ENCODE measurements at regions not wholly inside any gene's neighbourhood (a gene's known extent, or its start where the extent isn't known, plus 50 kb on each side); places are given as distances from the start of the nearest gene placed in this dataset.

DNA sequence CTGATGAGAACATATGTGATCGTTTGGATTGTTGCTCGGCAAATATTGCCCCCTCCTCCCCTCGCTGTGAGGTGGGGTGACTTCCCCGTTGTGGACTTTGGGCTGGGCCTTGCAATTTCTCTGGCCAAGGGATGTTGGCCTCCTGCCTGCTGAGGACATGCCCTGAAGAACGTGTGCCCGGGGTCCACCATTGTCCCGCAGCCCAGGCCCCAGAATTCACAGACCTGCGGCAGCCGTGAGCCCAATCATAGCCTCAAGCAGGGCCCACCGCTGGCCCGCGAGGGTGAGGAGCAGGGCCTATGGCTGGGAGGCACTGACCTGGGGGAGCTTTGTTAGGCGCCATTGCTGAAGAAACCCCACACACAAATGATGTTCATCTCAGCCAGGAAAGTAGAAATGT is 58.3 kb upstream of the ACTRT2 start:
- FAIRE-seq (no peak), DNase-seq (ENCODE audit: low read depth in 1 of 2, low spot score in 1 of 2) (no peak), ATAC-seq (no peak)
- Histone ChIP-seq H3K27ac (no peak overlapping the region), H3K4me3 (no peak overlapping the region), H3K4me2 (no peak overlapping the region), H3K4me1 (no peaks in the 10 kb centered on the region), H3K9me3 (peaks cover 5% of the 10 kb centered on the region; the same call in 1 of the 3 replicates)
- ChIA-PET CTCF (no interaction called here), POLR2A (no interaction called here)
- no peak for TF ChIP-seq POLR2AphosphoS2 (conservative IDR thresholded peaks at IDR 0.05; ENCODE audit: low read length)
- no peak for TF ChIP-seq ZC3H11A (IDR thresholded peaks at IDR 0.05)
- TF ChIP-seq MAFK (IDR thresholded peaks at IDR 0.05; ENCODE audit: partially characterized antibody): no peak
- no peak for TF ChIP-seq CHD4 (IDR thresholded peaks at IDR 0.05; ENCODE audit: borderline replicate concordance)
- no peak for TF ChIP-seq RNF2 (IDR thresholded peaks at IDR 0.05; ENCODE audit: borderline replicate concordance, low read depth)
- TF ChIP-seq SREBF2 (IDR thresholded peaks at IDR 0.05): no peak
- 14% methylated on average over 4 of the region's 13 CpGs for WGBS (ENCODE audit: missing lambda C conversion rate)

- no peak overlapping the region for H3K4me2 ChIP-seq
- POLR2A ChIA-PET: no interaction called here
- H3K4me1 ChIP-seq: no peaks in the 10 kb centered on the region
- no peak overlapping the region for H3K4me3 ChIP-seq
- TF ChIP-seq CTCF (IDR thresholded peaks at IDR 0.05) (no peak), BCL3 (IDR thresholded peaks at IDR 0.05) (no peak), FOSL2 (IDR thresholded peaks at IDR 0.05) (no peak), FOSL2 (CRISPR knock-in tag; IDR thresholded peaks at IDR 0.05) (no peak), KDM1A (IDR thresholded peaks at IDR 0.05; ENCODE audit: low read depth) (no peak), KDM5A (IDR thresholded peaks at IDR 0.05) (no peak)
- FAIRE-seq (no peak), ATAC-seq (no peak), DNase-seq (ENCODE audit: low read depth in 1 of 2, low spot score in 1 of 2) (no peak)
- 56% methylated on average over 2 of the region's 4 CpGs for WGBS (ENCODE audit: missing lambda C conversion rate)
- no peak overlapping the region for H3K27ac ChIP-seq
- CTCF ChIA-PET: no interaction called here
- H3K9me3 ChIP-seq: no peaks in the 10 kb centered on the region
Measured at GRCh38 chr1:2965676-2966075, 55.6 kb upstream of the ACTRT2 start.

DNA sequence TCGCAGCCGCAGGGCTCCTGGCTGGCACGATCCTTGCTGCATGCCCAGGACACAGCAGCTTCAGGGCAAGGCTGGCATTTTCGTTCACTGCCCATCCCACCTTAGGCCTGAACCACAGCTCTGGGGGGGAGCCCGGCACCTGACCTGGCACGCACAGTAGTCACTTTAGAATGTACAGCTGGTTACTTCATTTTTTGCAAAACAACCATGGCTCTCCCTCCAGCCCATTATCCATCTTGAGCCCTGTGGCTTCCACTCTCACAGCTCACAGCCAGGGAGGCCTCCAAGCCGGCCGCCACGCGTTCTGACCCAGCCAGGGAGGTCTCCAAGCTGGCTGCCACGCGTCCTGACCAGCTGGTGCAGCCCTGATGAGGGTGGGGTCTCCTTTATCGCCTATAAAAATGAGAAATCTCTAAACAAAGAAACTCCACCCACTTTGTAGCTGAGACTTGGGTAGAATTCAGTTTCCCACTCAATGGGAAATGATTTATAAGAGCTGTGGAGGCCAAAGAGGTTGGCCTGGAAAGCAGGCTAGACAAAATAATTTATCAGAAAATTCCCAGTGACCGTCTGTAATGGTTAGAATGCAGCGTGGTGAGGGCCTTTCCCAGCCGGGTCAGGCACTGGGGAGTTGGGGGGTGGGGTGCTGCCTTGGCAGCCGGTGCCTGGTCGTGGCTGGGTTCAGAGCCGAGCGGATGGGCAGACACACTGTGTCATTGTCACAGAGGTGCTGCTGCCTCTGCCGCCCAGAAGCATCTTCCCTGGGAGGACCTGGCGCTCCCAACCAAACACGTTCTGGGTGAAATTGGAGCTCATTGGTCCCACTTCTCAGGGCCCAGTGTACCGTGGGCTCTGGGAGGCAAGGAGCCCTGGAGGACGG is 54.6 kb upstream of the ACTRT2 start:
- FAIRE-seq: no peak
- Histone ChIP-seq H3K9me3 (no peaks in the 10 kb centered on the region), H3K27ac (no peak overlapping the region), H3K4me3 (no peak overlapping the region), H3K4me2 (no peak overlapping the region), H3K4me1 (no peaks in the 10 kb centered on the region)
- DNase-seq (ENCODE audit: low read depth in 1 of 2, low spot score in 1 of 2): no peak
- POLR2A ChIA-PET: no interaction called here
- CTCF ChIA-PET: interaction anchor here (0.6 kb wide), 1 partner anchor 923 kb away, joined by 3 read pairs; no protein-coding TSS in a partner anchor
- 32% methylated on average over 21 of the region's 25 CpGs for WGBS (ENCODE audit: missing lambda C conversion rate)
- TF ChIP-seq, protein P1, sequence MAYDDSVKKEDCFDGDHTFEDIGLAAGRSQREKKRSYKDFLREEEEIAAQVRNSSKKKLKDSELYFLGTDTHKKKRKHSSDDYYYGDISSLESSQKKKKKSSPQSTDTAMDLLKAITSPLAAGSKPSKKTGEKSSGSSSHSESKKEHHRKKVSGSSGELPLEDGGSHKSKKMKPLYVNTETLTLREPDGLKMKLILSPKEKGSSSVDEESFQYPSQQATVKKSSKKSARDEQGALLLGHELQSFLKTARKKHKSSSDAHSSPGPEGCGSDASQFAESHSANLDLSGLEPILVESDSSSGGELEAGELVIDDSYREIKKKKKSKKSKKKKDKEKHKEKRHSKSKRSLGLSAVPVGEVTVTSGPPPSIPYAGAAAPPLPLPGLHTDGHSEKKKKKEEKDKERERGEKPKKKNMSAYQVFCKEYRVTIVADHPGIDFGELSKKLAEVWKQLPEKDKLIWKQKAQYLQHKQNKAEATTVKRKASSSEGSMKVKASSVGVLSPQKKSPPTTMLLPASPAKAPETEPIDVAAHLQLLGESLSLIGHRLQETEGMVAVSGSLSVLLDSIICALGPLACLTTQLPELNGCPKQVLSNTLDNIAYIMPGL (CRISPR knock-in tag; IDR thresholded peaks at IDR 0.05; ENCODE audit: borderline replicate concordance): no peak
- TF ChIP-seq E2F6 (IDR thresholded peaks at IDR 0.05; ENCODE audit: borderline replicate concordance, low read depth) (no peak), PHF8 (IDR thresholded peaks at IDR 0.05; ENCODE audit: borderline replicate concordance, low read depth) (no peak), NFE2L2 (conservative IDR thresholded peaks at IDR 0.05; ENCODE audit: low read length) (no peak), PBX3 (IDR thresholded peaks at IDR 0.05) (no peak), EP300 (IDR thresholded peaks at IDR 0.05) (no peak), JUNB (IDR thresholded peaks at IDR 0.05) (no peak), CEBPB (IDR thresholded peaks at IDR 0.05) (no peak), SREBF2 (IDR thresholded peaks at IDR 0.05) (no peak)
- TF ChIP-seq, protein P2, sequence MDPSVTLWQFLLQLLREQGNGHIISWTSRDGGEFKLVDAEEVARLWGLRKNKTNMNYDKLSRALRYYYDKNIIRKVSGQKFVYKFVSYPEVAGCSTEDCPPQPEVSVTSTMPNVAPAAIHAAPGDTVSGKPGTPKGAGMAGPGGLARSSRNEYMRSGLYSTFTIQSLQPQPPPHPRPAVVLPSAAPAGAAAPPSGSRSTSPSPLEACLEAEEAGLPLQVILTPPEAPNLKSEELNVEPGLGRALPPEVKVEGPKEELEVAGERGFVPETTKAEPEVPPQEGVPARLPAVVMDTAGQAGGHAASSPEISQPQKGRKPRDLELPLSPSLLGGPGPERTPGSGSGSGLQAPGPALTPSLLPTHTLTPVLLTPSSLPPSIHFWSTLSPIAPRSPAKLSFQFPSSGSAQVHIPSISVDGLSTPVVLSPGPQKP (IDR thresholded peaks at IDR 0.05; ENCODE audit: low read depth, low read length): no peak
- no peak for ATAC-seq

All from A549 (cell line).